Caco-2 (cell line): ENCODE measurements at regions not wholly inside any gene's neighbourhood (a gene's known extent, or its start where the extent isn't known, plus 50 kb on each side); places are given as distances from the start of the nearest gene placed in this dataset.

Source experiments
- BruUV-seq: library from RNA; stranded (reverse); fragments of 400-500 nt; replicated peaks from 2 replicates; lab custom pipeline; 2021; lab: Mats Ljungman, UMichigan
- CTCF ChIA-PET: fragments of 300-600 bp; sonication (Branson Sonifier 250); formaldehyde crosslinking; loops from one replicate; lab custom pipeline; 2022; ENCODE audit warnings: antibody characterized with exemption; lab: Charles Lee
- POLR2A ChIA-PET: fragments of 300-600 bp; sonication (Branson Sonifier 250); formaldehyde crosslinking; loops from one replicate; lab custom pipeline; 2022; ENCODE audit warnings: antibody characterized with exemption; lab: Charles Lee
- DNase-seq, 2 experiments: peaks; one replicate each; pipeline versions ENCODE4 v3.0.0 to v3.0.0-alpha.2; 2020 to 2022
- H3K27me3 ChIP-seq: replicated peaks from 2 replicates; pipeline ENCODE4 v1.6.0; 2011; ENCODE audit warnings: low read length; ENCODE audit not compliant: control insufficient read depth, insufficient read depth
- H3K36me3 ChIP-seq: 2 replicates; pipeline ENCODE4 v1.5.1; 2011; ENCODE audit warnings: low read length; ENCODE audit not compliant: control insufficient read depth, insufficient read depth
- H3K4me1 ChIP-seq: fragments of 250-450 bp; sonication (Bioruptor Pico); 2 replicates; pipeline ENCODE4 v1.5.1; 2020; ENCODE audit warnings: mild to moderate bottlenecking
- H3K4me3 ChIP-seq: 2 replicates; pipeline ENCODE4 v1.5.1; 2011; ENCODE audit warnings: low read depth, mild to moderate bottlenecking, control low read depth, low read length
- H3K9me3 ChIP-seq: fragments of 250-450 bp; sonication (Bioruptor Pico); 2 replicates; pipeline ENCODE4 v1.5.1; 2020; ENCODE audit warnings: mild to moderate bottlenecking, moderate library complexity
- H3K27ac Mint-ChIP-seq: one replicate; pipeline ENCODE4 v1.8.0; 2022; ENCODE audit warnings: mixed read lengths; ENCODE audit not compliant: unreplicated experiment
- H3K27me3 Mint-ChIP-seq: one replicate; pipeline ENCODE4 v1.8.0; 2022; ENCODE audit warnings: mixed read lengths; ENCODE audit not compliant: insufficient read depth, unreplicated experiment
- H3K36me3 Mint-ChIP-seq: one replicate; pipeline ENCODE4 v1.8.0; 2022; ENCODE audit warnings: mild to moderate bottlenecking, mixed read lengths; ENCODE audit not compliant: insufficient read depth, unreplicated experiment
- H3K4me1 Mint-ChIP-seq: one replicate; pipeline ENCODE4 v1.8.0; 2022; ENCODE audit warnings: low read depth, mixed read lengths; ENCODE audit not compliant: unreplicated experiment
- H3K4me3 Mint-ChIP-seq: one replicate; pipeline ENCODE4 v1.8.0; 2022; ENCODE audit warnings: mild to moderate bottlenecking, moderate library complexity, mixed read lengths; ENCODE audit not compliant: unreplicated experiment
- H3K9me3 Mint-ChIP-seq: one replicate; pipeline ENCODE4 v1.8.0; 2022; ENCODE audit warnings: mixed read lengths; ENCODE audit not compliant: unreplicated experiment
- CTCF ChIP-seq, 2 experiments: fragments of 200-600 bp in 1 of 2; IDR thresholded peaks; 1 replicate in 1 of 2; 2 replicates in 1 of 2; pipeline versions ENCODE4 v1.5.1 to v1.8.0; 2011 to 2022; ENCODE audit warnings: antibody characterized with exemption in 1 of 2, control low read depth in 1 of 2, inconsistent platforms in 1 of 2, low read depth in 1 of 2, low read length in 1 of 2, mild to moderate bottlenecking in 1 of 2, moderate library complexity in 1 of 2; ENCODE audit not compliant: insufficient read depth in 1 of 2, severe bottlenecking in 1 of 2, unreplicated experiment in 1 of 2
- intact Hi-C: fragments of 100-400 bp; cut with micrococcal nuclease; formaldehyde crosslinking; loops from one replicate; pipeline ENCODE4 v1.10.0; 2022; ENCODE audit not compliant: unreplicated experiment

DNA sequence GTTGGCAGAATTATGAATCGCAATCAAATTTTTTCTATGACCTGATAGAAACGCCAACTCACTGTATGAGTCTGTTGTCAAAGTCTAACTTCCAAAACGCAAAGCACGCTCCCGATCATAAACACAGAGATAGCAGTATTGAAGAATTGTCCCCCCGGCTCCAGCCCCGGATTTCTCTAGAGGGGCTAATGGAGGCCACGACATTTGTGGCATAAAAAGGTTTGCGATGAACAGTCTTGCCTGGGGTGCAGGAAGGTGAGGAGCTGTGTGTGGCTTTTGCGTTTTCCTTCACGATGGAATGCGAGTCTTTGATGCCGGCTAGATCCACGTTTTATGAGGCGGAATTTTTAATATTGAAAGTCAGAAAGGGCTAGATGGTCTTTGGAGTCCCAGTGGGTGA, 183.0 kb downstream of the CRLF2 start:
- Histone ChIP-seq H3K36me3 (no peaks in the 10 kb centered on the region), H3K4me3 (no peak overlapping the region), H3K4me1 (no peaks in the 10 kb centered on the region), H3K27me3 (no peaks in the 10 kb centered on the region; the same call in 1 of the 2 replicates), H3K9me3 (no peaks in the 10 kb centered on the region)
- intact Hi-C loops = no loop called here
- ChIA-PET POLR2A (no interaction called here), CTCF (no interaction called here)
- Mint-ChIP-seq H3K4me1 (no peaks in the 10 kb centered on the region), H3K27ac (no peak overlapping the region), H3K9me3 (peaks cover 14% of the 10 kb centered on the region), H3K36me3 (no peaks in the 10 kb centered on the region), H3K27me3 (peaks cover 11% of the 10 kb centered on the region), H3K4me3 (no peak overlapping the region)
- BruUV-seq = no TSS peak
- DNase-seq = no peak
- TF ChIP-seq CTCF (IDR thresholded peaks at IDR 0.05; ENCODE audit: insufficient read depth in 1 of 2, low read depth in 1 of 2, low read length in 1 of 2, severe bottlenecking in 1 of 2, unreplicated experiment in 1 of 2) = no peak

- TF ChIP-seq CTCF (IDR thresholded peaks at IDR 0.05; ENCODE audit: insufficient read depth in 1 of 2, low read depth in 1 of 2, low read length in 1 of 2, severe bottlenecking in 1 of 2, unreplicated experiment in 1 of 2) = no peak
- H3K9me3 Mint-ChIP-seq = peaks cover 14% of the 10 kb centered on the region
- H3K27me3 ChIP-seq = no peaks in the 10 kb centered on the region; the same call in 1 of the 2 replicates
- H3K4me1 Mint-ChIP-seq = no peaks in the 10 kb centered on the region
- no peak for DNase-seq
- ChIA-PET POLR2A (no interaction called here), CTCF (no interaction called here)
- peaks cover 11% of the 10 kb centered on the region for H3K27me3 Mint-ChIP-seq
- no peak overlapping the region for H3K4me3 ChIP-seq
- H3K4me3 Mint-ChIP-seq = no peak overlapping the region
- intact Hi-C loops = no loop called here
- H3K9me3 ChIP-seq = no peaks in the 10 kb centered on the region
- H3K36me3 Mint-ChIP-seq = no peaks in the 10 kb centered on the region
- no peaks in the 10 kb centered on the region for H3K36me3 ChIP-seq
- no TSS peak for BruUV-seq
- no peak overlapping the region for H3K27ac Mint-ChIP-seq
- no peaks in the 10 kb centered on the region for H3K4me1 ChIP-seq
These were observed 184.8 kb downstream of the CRLF2 start for GRCh38 chrX:1027680-1028079.

GRCh38 chrX:1027133-1027532, 185.3 kb downstream of the CRLF2 start:
- no peaks in the 10 kb centered on the region; the same call in 1 of the 2 replicates for H3K27me3 ChIP-seq
- Mint-ChIP-seq H3K27me3 (peaks cover 11% of the 10 kb centered on the region), H3K36me3 (no peaks in the 10 kb centered on the region), H3K27ac (no peak overlapping the region), H3K9me3 (peaks cover 14% of the 10 kb centered on the region), H3K4me3 (no peak overlapping the region), H3K4me1 (no peaks in the 10 kb centered on the region)
- POLR2A ChIA-PET = no interaction called here
- TF ChIP-seq CTCF (IDR thresholded peaks at IDR 0.05; ENCODE audit: insufficient read depth in 1 of 2, low read depth in 1 of 2, low read length in 1 of 2, severe bottlenecking in 1 of 2, unreplicated experiment in 1 of 2) = no peak
- no TSS peak for BruUV-seq
- CTCF ChIA-PET = no interaction called here
- no peaks in the 10 kb centered on the region for H3K9me3 ChIP-seq
- intact Hi-C loops = no loop called here
- no peaks in the 10 kb centered on the region for H3K4me1 ChIP-seq
- no peak for DNase-seq
- no peak overlapping the region for H3K4me3 ChIP-seq
- H3K36me3 ChIP-seq = no peaks in the 10 kb centered on the region
